Astrocyte of the spinal cord (primary cell): ENCODE measurements at regions not wholly inside any gene's neighbourhood (a gene's known extent, or its start where the extent isn't known, plus 50 kb on each side); places are given as distances from the start of the nearest gene placed in this dataset.
A peak's percentile ranks its signal among the peaks of the same experiment; 100 is the strongest.
"Not testable (repeated sequence)": the region's sequence is repeated elsewhere in the genome, so short reads cannot be mapped to it uniquely, and the experiment has no call there.

ENCODE experiments used
- DNase-seq: peaks from one replicate; pipeline ENCODE4 v3.0.0; 2011; ENCODE audit warnings: low read depth, low spot score
- H3K4me3 ChIP-seq: 2 replicates; pipeline ENCODE4 v1.5.1; 2011; ENCODE audit warnings: low read depth, mild to moderate bottlenecking, low read length, moderate library complexity
- in situ Hi-C: cut with HindIII; loops from 2 replicates; pipeline ENCODE4 v1.10.0; 2017; ENCODE audit warnings: low sequenced_read_pairs
- TF ChIP-seq, protein P1 (sequence below): IDR thresholded peaks from 2 replicates; pipeline ENCODE4 v1.5.1; 2012; ENCODE audit warnings: low read depth, mild to moderate bottlenecking, low read length, inconsistent platforms

DNA sequence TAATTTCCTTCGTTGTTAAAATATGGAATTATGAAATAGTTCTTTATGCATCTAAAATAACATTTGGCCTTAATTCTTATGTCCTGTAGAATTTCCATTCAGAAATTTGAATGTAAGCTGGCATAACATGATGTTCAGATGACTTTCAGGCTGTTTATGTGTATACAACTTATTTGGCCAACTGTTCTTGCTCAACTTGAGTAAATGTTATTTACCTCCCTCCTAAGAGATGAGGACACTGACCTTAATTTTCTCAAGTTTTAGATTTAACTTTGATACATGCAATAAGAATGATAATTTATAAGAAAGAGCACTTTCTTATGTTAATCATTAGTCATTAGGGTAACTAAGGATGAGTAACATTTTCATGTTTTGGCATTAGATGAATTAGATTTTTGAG, 365.4 kb downstream of the AEBP2 start:
- no peak for DNase-seq
- no peak overlapping the region for H3K4me3 ChIP-seq
- in situ Hi-C loops: no loop called here
- TF ChIP-seq, protein P1, sequence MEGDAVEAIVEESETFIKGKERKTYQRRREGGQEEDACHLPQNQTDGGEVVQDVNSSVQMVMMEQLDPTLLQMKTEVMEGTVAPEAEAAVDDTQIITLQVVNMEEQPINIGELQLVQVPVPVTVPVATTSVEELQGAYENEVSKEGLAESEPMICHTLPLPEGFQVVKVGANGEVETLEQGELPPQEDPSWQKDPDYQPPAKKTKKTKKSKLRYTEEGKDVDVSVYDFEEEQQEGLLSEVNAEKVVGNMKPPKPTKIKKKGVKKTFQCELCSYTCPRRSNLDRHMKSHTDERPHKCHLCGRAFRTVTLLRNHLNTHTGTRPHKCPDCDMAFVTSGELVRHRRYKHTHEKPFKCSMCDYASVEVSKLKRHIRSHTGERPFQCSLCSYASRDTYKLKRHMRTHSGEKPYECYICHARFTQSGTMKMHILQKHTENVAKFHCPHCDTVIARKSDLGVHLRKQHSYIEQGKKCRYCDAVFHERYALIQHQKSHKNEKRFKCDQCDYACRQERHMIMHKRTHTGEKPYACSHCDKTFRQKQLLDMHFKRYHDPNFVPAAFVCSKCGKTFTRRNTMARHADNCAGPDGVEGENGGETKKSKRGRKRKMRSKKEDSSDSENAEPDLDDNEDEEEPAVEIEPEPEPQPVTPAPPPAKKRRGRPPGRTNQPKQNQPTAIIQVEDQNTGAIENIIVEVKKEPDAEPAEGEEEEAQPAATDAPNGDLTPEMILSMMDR: no peak

DNA sequence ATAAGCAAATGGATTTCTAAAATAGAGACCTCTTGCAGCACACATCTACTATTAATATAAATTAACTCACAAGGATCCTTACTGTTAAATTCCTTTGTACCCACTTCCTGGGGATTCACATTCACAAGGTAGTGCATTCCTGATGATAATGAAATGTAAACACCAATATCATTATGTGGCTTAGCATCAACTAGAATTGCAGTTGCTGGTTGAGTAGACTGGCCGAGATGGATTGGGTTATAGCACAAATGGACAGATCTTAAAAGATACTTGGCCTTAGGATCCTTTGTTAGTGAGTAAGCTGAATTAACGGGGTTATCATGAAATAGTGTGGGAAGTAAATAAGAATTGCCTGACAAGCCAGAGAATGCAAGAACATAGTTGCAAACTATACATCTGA, 369.1 kb downstream of the AEBP2 start:
- in situ Hi-C loops: no loop called here
- DNase-seq: no peak
- no peak overlapping the region for H3K4me3 ChIP-seq
- TF ChIP-seq, protein P1: no peak

DNA sequence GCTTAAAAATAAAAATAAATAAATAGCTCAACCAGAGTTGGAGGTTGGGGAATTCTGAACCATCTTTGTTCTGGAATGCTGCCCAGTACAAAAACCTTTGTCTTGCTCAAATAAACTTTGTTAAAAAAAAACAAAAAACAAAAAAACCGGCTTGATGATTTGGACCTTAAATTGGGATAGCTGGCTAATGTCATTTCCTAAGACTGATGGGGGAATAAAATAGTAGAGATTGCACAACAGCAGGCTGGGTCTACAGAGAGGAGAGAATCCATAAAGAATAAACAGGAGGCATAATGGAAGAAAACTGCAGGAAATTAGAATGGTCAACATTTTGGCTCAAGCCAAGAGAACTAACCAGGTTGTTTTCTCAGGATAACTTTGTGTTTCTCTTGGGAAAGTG, 370.9 kb downstream of the AEBP2 start:
- DNase-seq: peak; percentile 2
- TF ChIP-seq, protein P1: no peak
- in situ Hi-C loops: no loop called here
- H3K4me3 ChIP-seq: no peak overlapping the region

DNA sequence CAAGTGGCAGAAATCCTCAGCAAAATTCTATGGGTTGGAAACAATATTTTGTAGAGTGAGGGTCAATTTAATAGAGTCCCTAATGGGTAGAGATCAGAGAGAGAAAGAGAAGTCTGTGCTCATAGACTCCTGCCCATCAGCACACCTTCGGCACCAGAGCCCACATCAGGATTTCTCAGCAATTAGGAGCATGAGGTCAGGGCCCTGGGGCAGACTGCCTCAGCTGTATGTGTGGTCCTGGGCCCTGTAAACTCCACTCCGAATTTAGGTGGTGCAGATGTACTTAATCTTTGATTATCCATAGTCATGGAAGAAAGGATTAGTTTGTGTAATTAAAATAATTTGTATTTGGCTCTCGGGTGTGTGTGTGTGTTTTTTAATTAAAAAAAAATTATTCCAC, 372.6 kb downstream of the AEBP2 start:
- in situ Hi-C loops: no loop called here
- TF ChIP-seq, protein P1: no peak
- H3K4me3 ChIP-seq: no peak overlapping the region
- no peak for DNase-seq

DNA sequence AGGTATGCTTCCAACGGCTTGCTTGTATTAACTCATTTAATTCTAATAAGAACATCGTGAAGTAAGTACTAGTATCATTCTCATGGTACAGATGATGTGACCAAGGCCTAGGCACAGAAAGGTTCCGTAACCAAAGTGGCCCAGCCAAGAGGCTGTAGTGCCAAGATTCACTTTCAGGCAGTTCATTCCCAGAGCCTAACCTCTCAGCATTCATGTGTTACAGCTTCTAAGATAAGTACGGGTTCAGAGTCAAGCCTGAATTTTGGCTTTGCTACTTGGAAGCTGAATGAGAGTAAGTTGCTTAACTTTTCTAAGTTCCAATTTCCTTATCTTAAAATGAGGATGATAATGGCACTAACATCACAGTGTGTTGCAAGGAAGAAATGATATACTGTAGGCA, 379.9 kb downstream of the AEBP2 start:
- DNase-seq: no peak
- in situ Hi-C loops: no loop called here
- no peak overlapping the region for H3K4me3 ChIP-seq

DNA sequence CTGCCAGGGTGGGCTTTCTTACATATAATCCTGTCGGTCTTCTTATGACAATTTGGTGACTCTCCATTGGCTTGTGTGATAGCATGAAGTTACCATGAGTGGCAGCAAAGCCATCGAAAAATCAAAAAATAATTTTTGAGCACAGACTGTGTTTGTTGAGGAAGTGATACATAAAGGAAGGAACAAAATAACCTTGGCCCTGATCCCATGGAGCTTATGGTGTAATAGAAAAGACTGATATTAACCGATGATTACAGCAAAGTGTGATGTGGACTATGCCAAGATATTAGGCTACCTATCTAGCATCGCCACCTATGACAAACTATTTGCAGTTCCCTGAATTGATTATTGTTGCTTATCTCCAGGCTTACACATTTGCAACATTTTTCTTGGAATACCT, 383.2 kb downstream of the AEBP2 start:
- no peak for DNase-seq
- no peak overlapping the region for H3K4me3 ChIP-seq
- TF ChIP-seq, protein P1: no peak
- in situ Hi-C loops: no loop called here

More for the DNA sequence above, 379.9 kb downstream of the AEBP2 start:
- TF ChIP-seq, protein P1: no peak

DNA sequence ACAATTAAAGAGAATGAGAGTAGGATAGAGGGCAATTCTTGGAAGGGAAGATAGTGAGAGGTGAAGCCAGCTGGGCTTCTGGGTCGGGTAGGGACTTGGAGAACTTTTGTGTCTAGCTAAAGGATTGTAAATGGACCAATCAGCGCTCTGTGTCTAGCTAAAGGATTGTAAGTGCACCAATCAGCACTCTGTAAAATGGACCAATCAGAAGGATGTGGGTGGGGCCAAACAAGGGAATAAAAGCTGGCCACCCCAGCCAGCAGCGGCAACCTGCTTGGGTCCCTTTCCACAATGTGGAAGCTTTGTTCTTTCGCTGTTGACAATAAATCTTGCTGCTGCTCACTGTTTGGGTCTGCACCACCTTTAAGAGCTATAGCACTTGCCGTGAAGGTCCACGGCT, 384.0 kb downstream of the AEBP2 start:
- DNase-seq, H3K4me3 ChIP-seq, in situ Hi-C loops: not testable (repeated sequence)
